ENCODE measurements at regions not wholly inside any gene's neighbourhood (a gene's known extent, or its start where the extent isn't known, plus 50 kb on each side); places are given as distances from the start of the nearest gene placed in this dataset.

DNA sequence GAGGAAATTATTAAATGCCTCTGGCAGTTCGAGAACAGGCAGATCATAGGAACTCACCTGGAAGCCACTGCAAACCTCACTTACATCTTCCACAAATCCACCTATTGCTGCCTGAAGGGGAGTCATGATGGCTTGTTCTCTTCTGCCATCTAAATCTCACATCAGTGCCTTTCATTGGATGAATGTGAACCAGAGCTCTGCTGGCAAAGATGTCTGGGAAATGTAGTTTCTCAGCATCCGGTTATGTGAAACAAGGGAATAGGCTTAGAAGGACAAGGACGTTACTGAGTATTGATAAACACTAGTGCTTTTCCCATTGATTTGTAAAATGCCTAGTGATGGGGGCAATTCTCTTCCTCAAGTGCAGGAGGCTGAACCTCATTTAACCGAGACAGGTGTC is 483.3 kb downstream of the ARHGEF28 start:
- H3K4me3 ChIP-seq (ENCODE audit: low read depth, low read length) = no peak overlapping the region
- TF ChIP-seq CTCF (IDR thresholded peaks at IDR 0.05; ENCODE audit: low read depth, low read length) = no peak

- TF ChIP-seq CTCF (IDR thresholded peaks at IDR 0.05; ENCODE audit: low read depth, low read length) = no peak
- H3K4me3 ChIP-seq (ENCODE audit: low read depth, low read length) = no peak overlapping the region
Observed at GRCh38 chr5:74107899-74108298, 481.9 kb downstream of the ARHGEF28 start.

DNA sequence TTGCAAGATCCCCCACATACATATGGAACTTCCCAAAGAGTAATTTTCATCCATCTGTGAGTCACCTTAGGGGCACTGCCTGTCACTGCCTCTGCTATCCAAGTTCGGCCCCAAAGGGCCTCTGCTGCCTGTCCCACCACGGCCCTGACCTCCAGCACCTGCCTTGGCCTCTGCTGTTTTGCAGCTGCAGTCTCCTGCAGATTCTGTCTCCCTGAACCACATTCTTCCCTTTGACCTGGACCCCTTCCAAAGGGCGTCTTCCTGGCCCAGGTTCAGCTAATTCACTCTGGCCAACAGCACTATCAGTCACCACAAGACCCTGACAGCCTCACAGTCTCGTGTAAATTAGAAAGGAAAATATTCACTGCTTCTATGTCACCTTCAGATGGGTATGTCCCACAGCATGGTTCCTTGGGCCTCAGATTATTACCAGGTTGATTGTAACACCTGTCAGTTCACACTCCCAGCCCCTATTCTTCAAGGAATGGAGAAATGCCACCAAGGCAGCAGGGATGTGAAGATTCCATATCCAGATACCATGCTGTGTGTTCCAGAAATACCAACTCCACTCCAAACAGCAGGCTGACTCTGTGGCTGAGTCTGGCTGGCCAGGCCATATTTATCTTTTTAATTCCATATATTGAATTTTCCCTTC is 479.3 kb downstream of the ARHGEF28 start:
- TF ChIP-seq CTCF (IDR thresholded peaks at IDR 0.05; ENCODE audit: low read depth, low read length) = no peak
- no peak overlapping the region for H3K4me3 ChIP-seq (ENCODE audit: low read depth, low read length)

DNA sequence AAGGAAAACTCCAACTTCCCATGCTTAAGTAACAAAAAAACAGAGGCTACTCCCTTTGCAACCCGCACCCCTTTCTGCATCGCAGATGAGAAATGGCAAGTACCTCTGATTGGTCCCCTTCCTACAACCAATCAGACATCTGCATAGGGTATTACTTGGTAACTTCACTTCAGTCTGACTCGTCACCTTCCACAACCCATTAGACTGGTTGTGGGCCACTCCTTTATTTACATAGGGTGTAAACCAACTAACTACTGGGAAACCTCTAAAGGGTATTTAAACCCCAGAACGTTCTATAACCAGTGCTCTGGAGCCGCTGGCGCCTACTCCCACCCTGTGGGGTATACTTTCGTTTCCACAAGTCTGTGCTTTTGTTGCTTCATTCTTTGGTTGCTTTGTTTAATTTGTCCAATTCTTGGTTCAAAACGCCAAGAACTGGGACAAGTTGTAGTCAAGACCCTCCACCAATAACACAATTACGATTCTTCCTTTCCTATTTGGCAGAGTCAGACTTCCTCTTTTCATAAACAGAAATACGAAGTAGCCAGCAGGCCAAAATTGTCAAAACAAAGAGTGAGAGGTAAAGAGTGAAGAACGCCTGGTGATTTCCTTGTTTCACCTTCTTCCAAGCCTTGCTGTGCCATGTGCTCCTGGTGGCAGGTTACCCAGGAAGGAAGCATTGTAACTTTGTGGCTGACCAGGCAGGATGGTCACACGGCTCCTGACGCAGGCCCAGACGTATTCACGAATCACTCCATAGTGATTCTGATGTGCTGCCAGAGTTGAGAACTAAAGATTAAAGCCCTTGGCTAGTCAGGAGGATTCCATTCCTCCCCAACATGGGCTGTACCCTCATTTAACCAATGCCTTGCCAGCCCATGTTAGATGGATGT is 477.4 kb downstream of the ARHGEF28 start:
- TF ChIP-seq CTCF (IDR thresholded peaks at IDR 0.05; ENCODE audit: low read depth, low read length) = no peak
- H3K4me3 ChIP-seq (ENCODE audit: low read depth, low read length) = no peak overlapping the region

GRCh38 chr5:74100268-74100665 is 474.3 kb downstream of the ARHGEF28 start:
- no peak for TF ChIP-seq CTCF (IDR thresholded peaks at IDR 0.05; ENCODE audit: low read depth, low read length)
- no peak overlapping the region for H3K4me3 ChIP-seq (ENCODE audit: low read depth, low read length)

DNA sequence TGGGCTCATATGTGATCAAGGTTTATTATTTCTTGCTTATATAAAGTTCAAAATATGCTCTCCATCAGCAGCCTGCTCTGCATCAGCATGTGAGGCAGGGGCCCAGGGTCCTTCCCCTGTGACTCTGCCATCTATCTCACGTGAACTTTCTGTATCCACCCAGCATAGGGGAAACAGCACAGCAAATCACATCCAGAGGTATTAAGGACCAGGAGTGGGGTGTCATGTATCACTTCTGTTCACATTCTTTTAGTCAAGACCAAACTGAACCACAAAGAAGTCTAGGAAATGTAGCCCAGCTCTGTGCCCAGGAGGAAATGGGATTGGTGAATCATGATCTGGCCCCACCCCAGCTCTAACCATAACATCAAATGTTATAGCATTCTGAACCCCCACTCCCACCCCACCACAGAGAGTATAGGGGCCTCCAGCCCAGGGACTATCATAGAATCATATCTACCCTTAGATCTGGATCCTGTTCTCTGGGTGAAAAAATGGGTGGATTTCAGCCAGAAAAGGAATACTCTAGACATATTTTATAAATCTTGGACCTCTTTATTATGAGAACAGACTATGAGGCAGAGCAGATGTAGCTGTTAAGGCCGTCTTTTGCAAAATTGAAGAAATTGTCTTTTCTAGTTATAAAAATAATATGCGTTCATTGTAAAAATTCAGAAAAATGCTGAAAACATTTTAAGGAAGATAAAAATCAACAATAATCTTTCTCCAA is 473.7 kb downstream of the ARHGEF28 start:
- no peak for TF ChIP-seq CTCF (IDR thresholded peaks at IDR 0.05; ENCODE audit: low read depth, low read length)
- no peak overlapping the region for H3K4me3 ChIP-seq (ENCODE audit: low read depth, low read length)

Measured in WI38 (cell line).